HepG2 (cell line): ENCODE measurements at regions not wholly inside any gene's neighbourhood (a gene's known extent, or its start where the extent isn't known, plus 50 kb on each side); places are given as distances from the start of the nearest gene placed in this dataset.

Experiments used
- CBFB ChIP-seq: sonication (generic); formaldehyde crosslinking; IDR thresholded peaks from 2 replicates; pipeline ENCODE4 v1.4.0; 2020; ENCODE audit warnings: missing genetic modification reagents
- EP300 ChIP-seq, 3 experiments: sonication (generic) in 1 of 3; formaldehyde crosslinking in 1 of 3; IDR thresholded peaks; 2 replicates each; pipeline versions ENCODE4 v1.5.1 to v1.6.1; 2011 to 2020; ENCODE audit warnings: low read depth in 2 of 3, low read length in 2 of 3, borderline replicate concordance in 1 of 3, improper control_type of control experiment in 1 of 3, mild to moderate bottlenecking in 1 of 3, missing genetic modification reagents in 1 of 3, moderate library complexity in 1 of 3
- JUN ChIP-seq: sonication (generic); formaldehyde crosslinking; IDR thresholded peaks from 2 replicates; pipeline ENCODE4 v1.4.0; 2020; ENCODE audit warnings: mild to moderate bottlenecking, missing genetic modification reagents
- KDM5B ChIP-seq: sonication (generic); formaldehyde crosslinking; IDR thresholded peaks from 2 replicates; pipeline ENCODE4 v1.4.0; 2020; ENCODE audit warnings: missing genetic modification reagents, mild to moderate bottlenecking, borderline replicate concordance
- KIAA2018 ChIP-seq: sonication (generic); formaldehyde crosslinking; IDR thresholded peaks from 2 replicates; pipeline ENCODE4 v1.5.0; 2020; ENCODE audit warnings: mild to moderate bottlenecking, missing genetic modification reagents, borderline replicate concordance
- NONO ChIP-seq, 2 experiments: fragments of 450-650 bp in 1 of 2; sonication (generic) in 1 of 2; formaldehyde crosslinking in 1 of 2; IDR thresholded peaks in 1 of 2; conservative IDR thresholded peaks in 1 of 2; 2 replicates each; pipeline versions ENCODE4 v1.6.1 to v1.8.0; 2017 to 2022; ENCODE audit warnings: mild to moderate bottlenecking in 1 of 2, missing genetic modification reagents in 1 of 2, moderate library complexity in 1 of 2
- PLRG1 ChIP-seq: fragments of 450-650 bp; conservative IDR thresholded peaks from 2 replicates; pipeline ENCODE4 v1.6.1; 2016
- POLR2A ChIP-seq, 2 experiments: IDR thresholded peaks; 2 replicates each; pipeline ENCODE4 v1.6.1; 2011; ENCODE audit warnings: low read depth in 2 of 2, low read length in 2 of 2, mild to moderate bottlenecking in 1 of 2, moderate library complexity in 1 of 2; ENCODE audit not compliant: insufficient read depth in 1 of 2
- SIN3A ChIP-seq: IDR thresholded peaks from 2 replicates; pipeline ENCODE4 v1.6.1; 2011; ENCODE audit warnings: low read depth, mild to moderate bottlenecking, control low read depth, low read length, borderline replicate concordance
- SNRNP70 ChIP-seq: fragments of 200-400 bp; formaldehyde crosslinking; IDR thresholded peaks from 2 replicates; pipeline ENCODE4 v1.6.1; 2017; ENCODE audit warnings: mild to moderate bottlenecking, low read depth, low read length, moderate library complexity
- ZNF124 ChIP-seq: sonication (generic); formaldehyde crosslinking; IDR thresholded peaks from 2 replicates; pipeline ENCODE4 v1.4.0; 2020; ENCODE audit warnings: missing genetic modification reagents
- ZNF337 ChIP-seq: sonication (generic); formaldehyde crosslinking; IDR thresholded peaks from 2 replicates; pipeline ENCODE4 v1.5.1; 2020; ENCODE audit warnings: missing genetic modification reagents, low read depth, mild to moderate bottlenecking, borderline replicate concordance
- ZNF563 ChIP-seq: sonication (generic); formaldehyde crosslinking; IDR thresholded peaks from 2 replicates; pipeline ENCODE4 v1.8.0; 2022; ENCODE audit warnings: mild to moderate bottlenecking, moderate library complexity, missing genetic modification reagents
- TF ChIP-seq, protein P1 (sequence below): sonication (generic); formaldehyde crosslinking; IDR thresholded peaks from 2 replicates; pipeline ENCODE4 v1.5.0; 2020; ENCODE audit warnings: mild to moderate bottlenecking, missing genetic modification reagents, moderate library complexity

DNA sequence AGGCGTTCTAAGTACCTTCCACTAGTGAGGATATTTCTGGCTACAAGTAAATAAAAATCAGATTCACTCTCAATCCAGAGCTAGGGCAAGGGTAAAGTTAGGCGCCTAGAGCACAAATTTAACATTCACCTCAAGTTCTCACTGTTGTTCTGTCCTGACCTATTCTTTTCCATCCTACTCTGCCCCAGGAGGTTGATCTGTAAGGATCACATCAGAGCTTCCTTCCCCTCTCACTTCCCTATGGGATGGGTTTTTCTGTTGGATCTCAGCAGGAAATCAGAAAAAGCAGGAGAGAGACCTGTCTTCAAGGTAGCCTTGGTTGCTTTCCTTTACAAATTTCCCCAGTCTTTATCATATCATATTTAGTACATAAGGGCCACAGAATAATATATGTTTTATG, 316.7 kb downstream of the GABRG2 start:
- TF ChIP-seq KDM5B: no peak
- TF ChIP-seq EP300 (IDR thresholded peaks at IDR 0.05; ENCODE audit: low read depth in 2 of 2, low read length in 2 of 2): no peak
- no peak for TF ChIP-seq EP300 (CRISPR knock-in tag; IDR thresholded peaks at IDR 0.05; ENCODE audit: borderline replicate concordance)
- TF ChIP-seq PLRG1: no peak
- TF ChIP-seq NONO (IDR thresholded peaks at IDR 0.05): no peak
- TF ChIP-seq NONO (CRISPR knock-in tag; conservative IDR thresholded peaks at IDR 0.05): no peak
- TF ChIP-seq SNRNP70: no peak
- no peak for TF ChIP-seq KIAA2018
- no peak for TF ChIP-seq ZNF563 (CRISPR knock-in tag)
- no peak for TF ChIP-seq SIN3A
- TF ChIP-seq JUN (CRISPR knock-in tag): no peak
- TF ChIP-seq, protein P1, sequence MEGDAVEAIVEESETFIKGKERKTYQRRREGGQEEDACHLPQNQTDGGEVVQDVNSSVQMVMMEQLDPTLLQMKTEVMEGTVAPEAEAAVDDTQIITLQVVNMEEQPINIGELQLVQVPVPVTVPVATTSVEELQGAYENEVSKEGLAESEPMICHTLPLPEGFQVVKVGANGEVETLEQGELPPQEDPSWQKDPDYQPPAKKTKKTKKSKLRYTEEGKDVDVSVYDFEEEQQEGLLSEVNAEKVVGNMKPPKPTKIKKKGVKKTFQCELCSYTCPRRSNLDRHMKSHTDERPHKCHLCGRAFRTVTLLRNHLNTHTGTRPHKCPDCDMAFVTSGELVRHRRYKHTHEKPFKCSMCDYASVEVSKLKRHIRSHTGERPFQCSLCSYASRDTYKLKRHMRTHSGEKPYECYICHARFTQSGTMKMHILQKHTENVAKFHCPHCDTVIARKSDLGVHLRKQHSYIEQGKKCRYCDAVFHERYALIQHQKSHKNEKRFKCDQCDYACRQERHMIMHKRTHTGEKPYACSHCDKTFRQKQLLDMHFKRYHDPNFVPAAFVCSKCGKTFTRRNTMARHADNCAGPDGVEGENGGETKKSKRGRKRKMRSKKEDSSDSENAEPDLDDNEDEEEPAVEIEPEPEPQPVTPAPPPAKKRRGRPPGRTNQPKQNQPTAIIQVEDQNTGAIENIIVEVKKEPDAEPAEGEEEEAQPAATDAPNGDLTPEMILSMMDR (CRISPR knock-in tag): no peak
- TF ChIP-seq POLR2A (IDR thresholded peaks at IDR 0.05; ENCODE audit: insufficient read depth in 1 of 2, low read depth in 2 of 2, low read length in 2 of 2): no peak
- no peak for TF ChIP-seq CBFB (CRISPR knock-in tag)
- TF ChIP-seq ZNF124 (CRISPR knock-in tag): no peak
- TF ChIP-seq ZNF337: no peak
